GM12878 (cell line): ENCODE measurements at regions not wholly inside any gene's neighbourhood (a gene's known extent, or its start where the extent isn't known, plus 50 kb on each side); places are given as distances from the start of the nearest gene placed in this dataset.

ENCODE experiments used
- ATAC-seq: fragments of 200-7000 bp; cut with Tn5 transposase; 3 replicates; pipeline ENCODE4 v1.9.1; 2020; ENCODE audit warnings: mild to moderate bottlenecking, moderate library complexity
- BruUV-seq: library from RNA; stranded (reverse); fragments of 400-500 nt; replicated peaks from 2 replicates; lab custom pipeline; 2021; lab: Mats Ljungman, UMichigan
- CTCF ChIA-PET: fragments of 300-600 bp; sonication (Branson Sonifier 250); formaldehyde crosslinking; extraction: SDS; loops from one replicate; lab custom pipeline; 2021; ENCODE audit warnings: inconsistent platforms; lab: Yijun Ruan, JAX
- POLR2A ChIA-PET: fragments of 350-600 bp; formaldehyde crosslinking; extraction: SDS; loops from one replicate; lab custom pipeline; 2021; ENCODE audit warnings: inconsistent platforms; lab: Charles Lee
- RAD21 ChIA-PET: fragments of 300-600 bp; sonication (Branson Sonifier 250); formaldehyde crosslinking; loops from one replicate; lab custom pipeline; 2023; ENCODE audit warnings: antibody characterized with exemption; ENCODE audit not compliant: unreplicated experiment; lab: Charles Lee
- SMC1A ChIA-PET: fragments of 300-600 bp; sonication (Branson Sonifier 250); formaldehyde crosslinking; loops from one replicate; lab custom pipeline; 2023; ENCODE audit not compliant: unreplicated experiment, uncharacterized antibody; lab: Charles Lee
- DNase-seq: peaks from one replicate; pipeline ENCODE4 v3.0.0-alpha.2; 2011; ENCODE audit warnings: low read depth, low spot score
- FAIRE-seq: peaks from 3 replicates; lab custom pipeline; 2011; peaks lifted over from hg19 to GRCh38; lab: Jason Lieb, UNC
- H2AFZ ChIP-seq: 2 replicates; pipeline ENCODE4 v1.6.0; 2011; ENCODE audit warnings: low read depth, low read length, control low read depth; ENCODE audit not compliant: control insufficient read depth
- H3K27ac ChIP-seq: 2 replicates; pipeline ENCODE4 v1.5.1; 2011; ENCODE audit warnings: control low read depth; ENCODE audit not compliant: control insufficient read depth, insufficient read depth
- H3K27me3 ChIP-seq, 2 experiments: replicated peaks in 1 of 2; 2 replicates each; pipeline versions ENCODE4 v1.6.0 to v1.6.1; 2011; ENCODE audit warnings: low read length in 1 of 2; ENCODE audit not compliant: control insufficient read depth in 2 of 2, insufficient read depth in 2 of 2
- H3K36me3 ChIP-seq, 2 experiments: 2 replicates each; pipeline ENCODE4 v1.5.1; 2011; ENCODE audit warnings: low read length in 1 of 2; ENCODE audit not compliant: control insufficient read depth in 2 of 2, insufficient read depth in 2 of 2
- H3K4me1 ChIP-seq: 2 replicates; pipeline ENCODE4 v1.6.1; 2011; ENCODE audit warnings: mild to moderate bottlenecking, low read length, moderate library complexity, mixed read lengths; ENCODE audit not compliant: control insufficient read depth, insufficient read depth
- H3K4me2 ChIP-seq: 2 replicates; pipeline ENCODE4 v1.6.0; 2011; ENCODE audit warnings: control low read depth; ENCODE audit not compliant: control insufficient read depth, insufficient read depth
- H3K4me3 ChIP-seq: fragments of 200-600 bp; sonication (generic); 2 replicates; pipeline ENCODE4 v1.5.1; 2016
- H3K79me2 ChIP-seq: 2 replicates; pipeline ENCODE4 v1.6.0; 2011; ENCODE audit warnings: low read length; ENCODE audit not compliant: control insufficient read depth, insufficient read depth
- H3K9ac ChIP-seq: 2 replicates; pipeline ENCODE4 v1.8.0; 2011; ENCODE audit warnings: low read length, control low read depth, mixed read lengths; ENCODE audit not compliant: control insufficient read depth, insufficient read depth
- H3K9me3 ChIP-seq: replicated peaks from 3 replicates; pipeline ENCODE4 v1.5.1; 2011; ENCODE audit warnings: mild to moderate bottlenecking, low read length; ENCODE audit not compliant: control insufficient read depth, insufficient read depth
- H4K20me1 ChIP-seq: 2 replicates; pipeline ENCODE4 v1.6.0; 2011; ENCODE audit not compliant: control insufficient read depth, insufficient read depth
- BACH1 ChIP-seq: fragments of 450-650 bp; IDR thresholded peaks from 2 replicates; pipeline ENCODE4 v1.6.1; 2017; ENCODE audit warnings: mild to moderate bottlenecking, borderline replicate concordance
- KLF5 ChIP-seq: fragments of 450-650 bp; IDR thresholded peaks from 2 replicates; pipeline ENCODE4 v1.6.1; 2014; ENCODE audit warnings: mild to moderate bottlenecking; ENCODE audit not compliant: partially characterized antibody
- MTA3 ChIP-seq: IDR thresholded peaks from 2 replicates; pipeline ENCODE4 v1.6.1; 2012; ENCODE audit warnings: low read length, inconsistent platforms, borderline replicate concordance
- TBL1XR1 ChIP-seq: IDR thresholded peaks from 2 replicates; pipeline ENCODE4 v1.6.1; 2012; ENCODE audit warnings: low read depth, low read length, improper control_type of control experiment
- YBX1 ChIP-seq: fragments of 450-650 bp; IDR thresholded peaks from 2 replicates; pipeline ENCODE4 v1.6.1; 2016; ENCODE audit warnings: antibody characterized with exemption
- WGBS: methylation state at CpG from one replicate; pipeline ENCODE4 v1.1.6; 2016; ENCODE audit warnings: low lambda C conversion rate; ENCODE audit not compliant: insufficient replicate concordance, insufficient coverage; ENCODE audit errors: missing lambda C conversion rate; 5-methylcytosine and 5-hydroxymethylcytosine counted together
- in situ Hi-C: fragments of 300-500 bp; cut with MboI; formaldehyde crosslinking; loops from 9 replicates; pipeline ENCODE4 v1.14.3; 2018; ENCODE audit warnings: mixed read lengths
- intact Hi-C: fragments of 100-400 bp; cut with micrococcal nuclease; formaldehyde crosslinking; loops from one replicate; pipeline ENCODE4 v1.14.2; 2022; ENCODE audit not compliant: unreplicated experiment
- TF ChIP-seq, protein P1 (sequence below): IDR thresholded peaks from 2 replicates; pipeline ENCODE4 v1.6.1; 2012; ENCODE audit warnings: mild to moderate bottlenecking, low read depth, low read length
- TF ChIP-seq, protein P2 (sequence below): fragments of 450-650 bp; IDR thresholded peaks from 2 replicates; pipeline ENCODE4 v1.6.1; 2017; ENCODE audit warnings: mild to moderate bottlenecking, low read depth, inconsistent platforms; ENCODE audit not compliant: poor library complexity, severe bottlenecking
- TF ChIP-seq, protein P3 (sequence below): fragments of 450-650 bp; formaldehyde crosslinking; IDR thresholded peaks from 2 replicates; pipeline ENCODE4 v1.4.0; 2020; ENCODE audit warnings: mild to moderate bottlenecking, moderate library complexity
- TF ChIP-seq, protein P4 (sequence below): IDR thresholded peaks from 2 replicates; pipeline ENCODE4 v1.6.1; 2011; ENCODE audit warnings: borderline replicate concordance, low read depth, mild to moderate bottlenecking, moderate library complexity, low read length; ENCODE audit not compliant: insufficient read depth, poor library complexity, severe bottlenecking

DNA sequence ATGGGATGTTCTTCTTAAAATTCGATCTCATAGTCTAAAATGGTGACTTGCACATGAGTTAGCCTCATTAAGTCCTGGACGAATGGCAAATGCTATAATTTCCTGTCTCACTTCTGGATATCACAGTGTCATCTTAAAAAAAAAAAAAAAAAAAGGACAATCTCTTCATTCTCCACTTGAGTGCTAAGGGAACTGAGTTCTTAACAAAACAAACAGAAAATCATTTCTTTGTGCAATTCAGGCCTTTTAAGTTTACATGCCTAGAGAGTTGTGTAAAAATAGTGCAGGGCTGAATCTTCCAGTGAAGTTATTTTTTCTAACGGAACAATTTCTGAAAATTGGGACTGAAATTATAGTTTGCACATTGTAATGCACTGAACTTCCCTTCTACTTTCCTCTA is 122.8 kb upstream of the FAT1 start:
- Histone ChIP-seq H3K9me3 (no peaks in the 10 kb centered on the region), H4K20me1 (no peaks in the 10 kb centered on the region), H3K27me3 (no peaks in the 10 kb centered on the region)
- in situ Hi-C loops = no loop called here
- RAD21 ChIA-PET = no interaction called here
- no peak for TF ChIP-seq BACH1
- no peak for TF ChIP-seq YBX1
- TF ChIP-seq, protein P1, sequence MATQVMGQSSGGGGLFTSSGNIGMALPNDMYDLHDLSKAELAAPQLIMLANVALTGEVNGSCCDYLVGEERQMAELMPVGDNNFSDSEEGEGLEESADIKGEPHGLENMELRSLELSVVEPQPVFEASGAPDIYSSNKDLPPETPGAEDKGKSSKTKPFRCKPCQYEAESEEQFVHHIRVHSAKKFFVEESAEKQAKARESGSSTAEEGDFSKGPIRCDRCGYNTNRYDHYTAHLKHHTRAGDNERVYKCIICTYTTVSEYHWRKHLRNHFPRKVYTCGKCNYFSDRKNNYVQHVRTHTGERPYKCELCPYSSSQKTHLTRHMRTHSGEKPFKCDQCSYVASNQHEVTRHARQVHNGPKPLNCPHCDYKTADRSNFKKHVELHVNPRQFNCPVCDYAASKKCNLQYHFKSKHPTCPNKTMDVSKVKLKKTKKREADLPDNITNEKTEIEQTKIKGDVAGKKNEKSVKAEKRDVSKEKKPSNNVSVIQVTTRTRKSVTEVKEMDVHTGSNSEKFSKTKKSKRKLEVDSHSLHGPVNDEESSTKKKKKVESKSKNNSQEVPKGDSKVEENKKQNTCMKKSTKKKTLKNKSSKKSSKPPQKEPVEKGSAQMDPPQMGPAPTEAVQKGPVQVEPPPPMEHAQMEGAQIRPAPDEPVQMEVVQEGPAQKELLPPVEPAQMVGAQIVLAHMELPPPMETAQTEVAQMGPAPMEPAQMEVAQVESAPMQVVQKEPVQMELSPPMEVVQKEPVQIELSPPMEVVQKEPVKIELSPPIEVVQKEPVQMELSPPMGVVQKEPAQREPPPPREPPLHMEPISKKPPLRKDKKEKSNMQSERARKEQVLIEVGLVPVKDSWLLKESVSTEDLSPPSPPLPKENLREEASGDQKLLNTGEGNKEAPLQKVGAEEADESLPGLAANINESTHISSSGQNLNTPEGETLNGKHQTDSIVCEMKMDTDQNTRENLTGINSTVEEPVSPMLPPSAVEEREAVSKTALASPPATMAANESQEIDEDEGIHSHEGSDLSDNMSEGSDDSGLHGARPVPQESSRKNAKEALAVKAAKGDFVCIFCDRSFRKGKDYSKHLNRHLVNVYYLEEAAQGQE = no peak
- TF ChIP-seq MTA3 = no peak
- TF ChIP-seq, protein P2, sequence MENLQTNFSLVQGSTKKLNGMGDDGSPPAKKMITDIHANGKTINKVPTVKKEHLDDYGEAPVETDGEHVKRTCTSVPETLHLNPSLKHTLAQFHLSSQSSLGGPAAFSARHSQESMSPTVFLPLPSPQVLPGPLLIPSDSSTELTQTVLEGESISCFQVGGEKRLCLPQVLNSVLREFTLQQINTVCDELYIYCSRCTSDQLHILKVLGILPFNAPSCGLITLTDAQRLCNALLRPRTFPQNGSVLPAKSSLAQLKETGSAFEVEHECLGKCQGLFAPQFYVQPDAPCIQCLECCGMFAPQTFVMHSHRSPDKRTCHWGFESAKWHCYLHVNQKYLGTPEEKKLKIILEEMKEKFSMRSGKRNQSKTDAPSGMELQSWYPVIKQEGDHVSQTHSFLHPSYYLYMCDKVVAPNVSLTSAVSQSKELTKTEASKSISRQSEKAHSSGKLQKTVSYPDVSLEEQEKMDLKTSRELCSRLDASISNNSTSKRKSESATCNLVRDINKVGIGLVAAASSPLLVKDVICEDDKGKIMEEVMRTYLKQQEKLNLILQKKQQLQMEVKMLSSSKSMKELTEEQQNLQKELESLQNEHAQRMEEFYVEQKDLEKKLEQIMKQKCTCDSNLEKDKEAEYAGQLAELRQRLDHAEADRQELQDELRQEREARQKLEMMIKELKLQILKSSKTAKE = no peak
- no peak for TF ChIP-seq KLF5
- no peak for TF ChIP-seq TBL1XR1
- TF ChIP-seq, protein P3, sequence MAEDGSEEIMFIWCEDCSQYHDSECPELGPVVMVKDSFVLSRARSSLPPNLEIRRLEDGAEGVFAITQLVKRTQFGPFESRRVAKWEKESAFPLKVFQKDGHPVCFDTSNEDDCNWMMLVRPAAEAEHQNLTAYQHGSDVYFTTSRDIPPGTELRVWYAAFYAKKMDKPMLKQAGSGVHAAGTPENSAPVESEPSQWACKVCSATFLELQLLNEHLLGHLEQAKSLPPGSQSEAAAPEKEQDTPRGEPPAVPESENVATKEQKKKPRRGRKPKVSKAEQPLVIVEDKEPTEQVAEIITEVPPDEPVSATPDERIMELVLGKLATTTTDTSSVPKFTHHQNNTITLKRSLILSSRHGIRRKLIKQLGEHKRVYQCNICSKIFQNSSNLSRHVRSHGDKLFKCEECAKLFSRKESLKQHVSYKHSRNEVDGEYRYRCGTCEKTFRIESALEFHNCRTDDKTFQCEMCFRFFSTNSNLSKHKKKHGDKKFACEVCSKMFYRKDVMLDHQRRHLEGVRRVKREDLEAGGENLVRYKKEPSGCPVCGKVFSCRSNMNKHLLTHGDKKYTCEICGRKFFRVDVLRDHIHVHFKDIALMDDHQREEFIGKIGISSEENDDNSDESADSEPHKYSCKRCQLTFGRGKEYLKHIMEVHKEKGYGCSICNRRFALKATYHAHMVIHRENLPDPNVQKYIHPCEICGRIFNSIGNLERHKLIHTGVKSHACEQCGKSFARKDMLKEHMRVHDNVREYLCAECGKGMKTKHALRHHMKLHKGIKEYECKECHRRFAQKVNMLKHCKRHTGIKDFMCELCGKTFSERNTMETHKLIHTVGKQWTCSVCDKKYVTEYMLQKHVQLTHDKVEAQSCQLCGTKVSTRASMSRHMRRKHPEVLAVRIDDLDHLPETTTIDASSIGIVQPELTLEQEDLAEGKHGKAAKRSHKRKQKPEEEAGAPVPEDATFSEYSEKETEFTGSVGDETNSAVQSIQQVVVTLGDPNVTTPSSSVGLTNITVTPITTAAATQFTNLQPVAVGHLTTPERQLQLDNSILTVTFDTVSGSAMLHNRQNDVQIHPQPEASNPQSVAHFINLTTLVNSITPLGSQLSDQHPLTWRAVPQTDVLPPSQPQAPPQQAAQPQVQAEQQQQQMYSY (CRISPR knock-in tag) = no peak
- TF ChIP-seq, protein P4, sequence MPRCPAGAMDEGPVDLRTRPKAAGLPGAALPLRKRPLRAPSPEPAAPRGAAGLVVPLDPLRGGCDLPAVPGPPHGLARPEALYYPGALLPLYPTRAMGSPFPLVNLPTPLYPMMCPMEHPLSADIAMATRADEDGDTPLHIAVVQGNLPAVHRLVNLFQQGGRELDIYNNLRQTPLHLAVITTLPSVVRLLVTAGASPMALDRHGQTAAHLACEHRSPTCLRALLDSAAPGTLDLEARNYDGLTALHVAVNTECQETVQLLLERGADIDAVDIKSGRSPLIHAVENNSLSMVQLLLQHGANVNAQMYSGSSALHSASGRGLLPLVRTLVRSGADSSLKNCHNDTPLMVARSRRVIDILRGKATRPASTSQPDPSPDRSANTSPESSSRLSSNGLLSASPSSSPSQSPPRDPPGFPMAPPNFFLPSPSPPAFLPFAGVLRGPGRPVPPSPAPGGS = no peak
- TF ChIP-seq, all 136 proteins: peak for 0
- Histone ChIP-seq H3K79me2 (no peaks in the 10 kb centered on the region), H3K4me2 (no peak overlapping the region), H3K9ac (no peak overlapping the region), H3K27ac (no peak overlapping the region), H2AFZ (no peak overlapping the region), H3K4me3 (no peak overlapping the region), H3K4me1 (no peaks in the 10 kb centered on the region), H3K36me3 (no peaks in the 10 kb centered on the region)
- FAIRE-seq (no peak), DNase-seq (no peak), ATAC-seq (no peak)
- ChIA-PET CTCF (no interaction called here), POLR2A (no interaction called here), SMC1A (no interaction called here)
- BruUV-seq = no TSS peak
- 23% methylated on average over 3 of the region's 3 CpGs for WGBS
- intact Hi-C loops = no loop called here
